VCaP (cell line): ENCODE measurements at regions not wholly inside any gene's neighbourhood (a gene's known extent, or its start where the extent isn't known, plus 50 kb on each side); places are given as distances from the start of the nearest gene placed in this dataset.

Source experiments
- H3K27ac ChIP-seq: fragments of 450-650 bp; 2 replicates; pipeline ENCODE4 v1.5.1; 2017
- TF ChIP-seq, protein P1 (sequence below): fragments of 450-650 bp; conservative IDR thresholded peaks from 2 replicates; pipeline ENCODE4 v1.5.1; 2017; ENCODE audit warnings: mild to moderate bottlenecking, moderate library complexity

DNA sequence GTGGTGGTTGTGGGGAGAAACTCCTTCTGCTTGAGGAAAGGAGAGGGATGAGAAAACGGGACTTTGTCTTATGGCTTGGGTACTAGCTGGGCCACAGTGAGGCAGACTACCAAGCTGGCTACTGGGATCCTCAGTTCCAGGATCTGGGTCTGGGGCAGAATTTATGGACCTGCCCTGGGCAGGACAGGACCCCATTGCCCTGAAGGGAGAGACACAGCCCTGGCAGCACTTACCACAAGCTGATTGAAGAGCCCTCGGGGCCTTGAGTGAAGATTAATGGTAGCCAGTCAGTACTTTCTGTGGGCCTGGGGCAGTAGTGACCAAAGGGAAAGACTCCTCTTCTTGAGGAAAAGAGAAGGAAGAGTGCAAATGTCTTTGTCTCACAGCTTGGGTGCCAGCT is 799.7 kb downstream of the SI start:
- no peak overlapping the region for H3K27ac ChIP-seq
- TF ChIP-seq, protein P1, sequence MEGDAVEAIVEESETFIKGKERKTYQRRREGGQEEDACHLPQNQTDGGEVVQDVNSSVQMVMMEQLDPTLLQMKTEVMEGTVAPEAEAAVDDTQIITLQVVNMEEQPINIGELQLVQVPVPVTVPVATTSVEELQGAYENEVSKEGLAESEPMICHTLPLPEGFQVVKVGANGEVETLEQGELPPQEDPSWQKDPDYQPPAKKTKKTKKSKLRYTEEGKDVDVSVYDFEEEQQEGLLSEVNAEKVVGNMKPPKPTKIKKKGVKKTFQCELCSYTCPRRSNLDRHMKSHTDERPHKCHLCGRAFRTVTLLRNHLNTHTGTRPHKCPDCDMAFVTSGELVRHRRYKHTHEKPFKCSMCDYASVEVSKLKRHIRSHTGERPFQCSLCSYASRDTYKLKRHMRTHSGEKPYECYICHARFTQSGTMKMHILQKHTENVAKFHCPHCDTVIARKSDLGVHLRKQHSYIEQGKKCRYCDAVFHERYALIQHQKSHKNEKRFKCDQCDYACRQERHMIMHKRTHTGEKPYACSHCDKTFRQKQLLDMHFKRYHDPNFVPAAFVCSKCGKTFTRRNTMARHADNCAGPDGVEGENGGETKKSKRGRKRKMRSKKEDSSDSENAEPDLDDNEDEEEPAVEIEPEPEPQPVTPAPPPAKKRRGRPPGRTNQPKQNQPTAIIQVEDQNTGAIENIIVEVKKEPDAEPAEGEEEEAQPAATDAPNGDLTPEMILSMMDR = no peak

DNA sequence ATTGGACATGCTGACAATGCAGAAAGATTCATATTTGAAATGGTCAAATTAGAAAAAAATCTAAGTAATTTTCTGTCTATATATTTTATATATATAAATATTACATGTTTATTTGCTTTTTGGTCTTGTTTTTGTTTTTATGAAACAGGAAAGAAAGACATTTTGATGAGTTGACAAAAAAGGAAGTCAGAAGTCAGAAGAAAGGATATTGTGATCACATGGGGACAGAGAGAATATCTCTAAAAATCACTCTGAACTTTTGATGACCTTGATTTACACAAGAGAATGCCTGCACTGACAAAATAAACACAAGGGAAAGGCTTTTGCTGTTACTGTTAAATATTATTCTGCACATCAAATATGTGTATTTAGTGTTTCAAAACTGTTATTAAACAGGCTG is 811.2 kb downstream of the SI start:
- H3K27ac ChIP-seq = no peak overlapping the region
- TF ChIP-seq, protein P1 = no peak

DNA sequence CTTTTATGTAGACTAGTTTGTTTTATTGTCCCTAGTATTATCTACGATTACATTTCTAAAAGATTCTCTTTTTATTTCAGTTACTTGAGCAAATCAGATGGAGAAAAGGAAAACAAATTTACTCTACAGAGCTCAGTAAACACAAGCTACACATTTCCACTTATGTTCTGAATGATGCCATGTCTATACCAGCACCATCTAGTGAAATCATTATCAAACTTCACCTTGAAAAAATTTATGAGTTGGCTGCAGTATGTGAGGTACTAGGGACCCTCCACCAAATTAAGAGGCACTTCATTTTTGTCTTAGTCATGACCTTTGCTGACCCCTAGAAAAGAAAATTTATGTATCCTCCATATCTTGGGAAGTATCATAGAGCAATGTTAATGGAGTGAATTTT is 827.4 kb downstream of the SI start:
- TF ChIP-seq, protein P1 = peak; percentile 18; the same call in 1 of the 2 replicates

DNA sequence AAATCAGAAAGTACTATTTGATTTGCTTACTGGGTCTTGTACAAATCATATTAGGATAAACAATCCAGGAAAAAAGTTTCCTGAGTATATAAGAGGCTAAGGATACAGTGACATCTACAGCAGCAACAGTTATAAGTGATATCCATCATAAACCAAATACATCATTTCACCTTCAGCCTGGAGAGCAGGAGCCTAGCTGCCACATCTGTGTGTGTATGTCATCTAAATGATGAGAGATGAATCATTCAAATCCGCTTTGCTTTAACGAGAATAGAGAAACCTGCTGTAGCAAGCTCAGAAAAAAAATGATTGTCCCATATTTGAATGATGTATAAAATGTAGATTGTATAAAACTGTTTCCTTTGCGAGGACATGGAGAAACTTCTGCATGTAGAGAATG is 841.4 kb downstream of the SI start:
- no peak overlapping the region for H3K27ac ChIP-seq
- TF ChIP-seq, protein P1 = no peak

More for the DNA sequence above, 827.4 kb downstream of the SI start:
- H3K27ac ChIP-seq = no peak overlapping the region

GRCh38 chr3:164235289-164236028 is 842.8 kb downstream of the SI start:
- TF ChIP-seq, protein P1 = no peak
- no peak overlapping the region for H3K27ac ChIP-seq

GRCh38 chr3:164233951-164234350 is 844.3 kb downstream of the SI start:
- TF ChIP-seq, protein P1 = no peak

GRCh38 chr3:164231718-164232117 is 846.6 kb downstream of the SI start:
- H3K27ac ChIP-seq = no peak overlapping the region
- TF ChIP-seq, protein P1 = no peak

More at GRCh38 chr3:164233951-164234350, 844.3 kb downstream of the SI start:
- H3K27ac ChIP-seq = no peak overlapping the region
